GM20000 (cell line): ENCODE measurements at regions not wholly inside any gene's neighbourhood (a gene's known extent, or its start where the extent isn't known, plus 50 kb on each side); places are given as distances from the start of the nearest gene placed in this dataset.

Experiments
- DNase-seq: peaks from one replicate; pipeline ENCODE4 v3.0.0; 2012; ENCODE audit warnings: low spot score
- CTCF ChIP-seq: IDR thresholded peaks from 2 replicates; pipeline ENCODE4 v1.5.1; 2012; ENCODE audit warnings: mild to moderate bottlenecking, control low read depth; ENCODE audit errors: extremely low read depth, missing control alignments

- TF ChIP-seq CTCF: no peak
- DNase-seq: no peak
These were observed 259.3 kb upstream of the NT5C1B start for GRCh38 chr2:18848646-18849045.

GRCh38 chr2:18845854-18846445, 256.6 kb upstream of the NT5C1B start:
- TF ChIP-seq CTCF: no peak
- no peak for DNase-seq

GRCh38 chr2:18842836-18843235, 253.5 kb upstream of the NT5C1B start:
- DNase-seq: no peak
- no peak for TF ChIP-seq CTCF

- no peak for TF ChIP-seq CTCF
- no peak for DNase-seq
These were observed 252.1 kb upstream of the NT5C1B start for GRCh38 chr2:18841248-18842150.

GRCh38 chr2:18837240-18837639, 247.9 kb upstream of the NT5C1B start:
- no peak for DNase-seq
- TF ChIP-seq CTCF: no peak

GRCh38 chr2:18836436-18836835, 247.1 kb upstream of the NT5C1B start:
- no peak for DNase-seq
- no peak for TF ChIP-seq CTCF

- no peak for DNase-seq
- no peak for TF ChIP-seq CTCF
These were observed 246.4 kb upstream of the NT5C1B start for GRCh38 chr2:18835787-18836186.
